SKM-1 (cell line): ENCODE measurements at regions not wholly inside any gene's neighbourhood (a gene's known extent, or its start where the extent isn't known, plus 50 kb on each side); places are given as distances from the start of the nearest gene placed in this dataset.

Experiments used
- DNase-seq: peaks from one replicate; lab custom pipeline; 2025; ENCODE audit not compliant: unreplicated experiment; lab: John Stamatoyannopoulos, UW

DNA sequence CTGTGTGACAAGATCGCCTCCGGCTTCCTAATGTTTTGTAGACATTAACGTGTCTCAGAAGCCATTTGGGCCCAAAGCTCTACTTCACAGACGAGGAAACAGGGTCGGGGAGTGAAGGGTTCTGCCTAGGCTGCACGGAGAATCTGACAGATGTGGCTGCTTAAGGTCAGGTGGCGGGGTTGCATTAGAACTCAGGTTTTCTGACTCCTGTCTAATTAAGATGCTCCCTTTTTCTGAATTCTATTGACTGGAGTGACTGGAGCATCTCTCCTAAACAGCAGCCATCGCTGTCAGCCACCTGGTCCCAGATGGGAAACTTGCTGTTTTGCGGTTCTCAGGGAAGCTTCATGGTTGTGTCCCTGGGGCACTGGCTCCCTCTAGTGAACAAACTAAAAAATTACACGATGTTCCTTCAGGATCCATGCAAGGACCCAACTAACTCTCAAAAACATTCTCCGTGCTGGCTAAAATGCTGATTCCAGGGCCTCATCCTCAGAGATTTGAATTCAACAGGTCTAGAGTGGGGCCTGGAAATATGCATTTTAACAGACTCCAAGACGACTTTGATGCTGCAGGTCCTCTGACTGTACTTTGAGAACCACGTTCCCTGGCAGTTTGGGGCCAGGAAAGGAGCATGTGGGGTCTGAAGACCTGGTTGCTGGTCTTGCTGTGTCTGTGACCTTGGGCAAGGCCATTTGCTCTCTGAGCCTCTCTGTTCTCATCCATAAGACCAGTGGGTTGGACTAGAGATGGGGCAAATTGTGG is 117.4 kb downstream of the IRF8 start:
- peak; percentile 71 for DNase-seq

DNA sequence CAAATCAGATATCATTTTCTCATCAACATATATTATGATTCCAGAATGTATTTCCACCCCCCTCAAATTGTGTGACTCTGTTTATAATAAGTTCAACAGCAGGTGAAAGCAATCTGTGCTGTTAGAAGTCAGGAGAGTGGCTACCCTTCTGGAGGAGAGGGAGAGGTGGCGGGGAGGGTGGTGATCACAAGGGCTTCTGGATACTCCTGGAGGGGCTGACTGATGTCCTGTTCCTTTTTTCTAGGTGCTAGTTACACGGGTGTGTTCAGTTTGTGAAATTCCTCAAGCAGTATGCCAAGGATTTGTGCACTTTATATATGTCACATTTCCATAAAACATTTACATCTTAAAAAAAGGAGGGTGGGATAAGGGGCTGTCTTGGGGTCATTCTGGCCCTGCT is 119.1 kb downstream of the IRF8 start:
- DNase-seq: no peak

DNA sequence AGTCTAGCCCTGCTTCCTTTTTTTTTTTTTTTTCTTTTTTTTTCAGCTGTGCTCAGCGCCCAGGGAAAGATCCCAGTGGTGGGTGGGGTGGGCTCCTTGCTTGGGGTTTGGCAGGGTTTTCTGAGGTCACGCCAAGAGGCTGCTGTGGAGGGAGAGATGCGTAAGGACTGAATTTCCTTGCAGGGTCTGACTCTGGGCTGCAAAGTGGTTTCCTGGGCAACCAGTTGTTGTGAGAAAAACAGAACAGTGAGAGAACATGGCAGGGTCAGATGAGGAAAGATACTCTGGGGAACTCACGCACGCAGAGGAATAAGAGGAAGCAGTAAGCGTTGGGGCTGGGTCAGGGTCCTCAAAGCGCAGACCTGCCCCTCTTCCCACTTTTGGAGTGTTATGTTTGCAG is 119.5 kb downstream of the IRF8 start:
- peak; percentile 58 for DNase-seq

DNA sequence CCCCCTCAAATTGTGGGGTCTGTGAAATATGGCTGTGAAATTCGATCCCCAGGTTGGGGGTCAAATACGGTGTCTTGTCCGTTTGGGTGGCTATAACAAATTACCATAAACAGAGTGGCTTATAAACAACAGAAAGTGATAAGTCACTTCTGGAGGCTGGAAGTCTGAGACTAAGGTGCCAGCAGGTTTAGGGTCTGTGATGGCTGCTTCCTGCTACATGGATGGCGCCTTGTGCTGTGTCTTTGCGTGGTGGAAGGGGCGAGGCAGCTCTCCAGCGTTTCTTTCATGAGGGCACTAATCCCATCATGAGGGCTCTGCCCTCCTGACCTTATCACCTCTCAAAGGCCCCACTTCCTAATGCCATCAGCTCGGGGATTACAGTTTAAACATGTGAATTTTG is 120.0 kb downstream of the IRF8 start:
- DNase-seq: no peak

DNA sequence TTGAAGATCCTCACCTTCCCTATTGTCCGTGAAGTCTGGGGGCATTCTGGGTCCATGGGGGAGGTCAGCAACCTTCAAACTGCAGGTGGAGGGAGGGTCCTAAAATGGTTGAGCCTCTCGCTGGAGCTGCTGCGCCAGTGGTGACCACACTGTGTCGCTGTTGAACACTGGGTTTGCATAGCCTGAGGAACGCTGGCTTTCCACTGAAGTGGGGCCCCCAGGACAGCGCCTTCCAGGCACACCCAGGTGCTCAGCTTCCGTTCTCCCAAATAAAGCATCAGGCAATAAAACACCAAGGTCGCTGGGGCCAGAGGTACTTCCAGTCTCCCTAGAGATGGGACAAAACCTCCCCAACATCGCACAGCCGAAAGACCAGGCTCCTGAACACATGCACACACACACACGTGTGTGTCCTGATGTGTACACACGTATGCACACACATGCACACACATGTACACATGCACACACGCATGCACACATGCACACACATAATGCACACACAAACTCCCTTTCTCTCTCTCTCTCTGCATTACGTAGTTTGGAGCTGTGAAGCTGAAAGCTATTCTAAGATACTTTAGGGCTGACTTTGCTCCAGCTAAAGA is 120.6 kb downstream of the IRF8 start:
- DNase-seq: no peak

DNA sequence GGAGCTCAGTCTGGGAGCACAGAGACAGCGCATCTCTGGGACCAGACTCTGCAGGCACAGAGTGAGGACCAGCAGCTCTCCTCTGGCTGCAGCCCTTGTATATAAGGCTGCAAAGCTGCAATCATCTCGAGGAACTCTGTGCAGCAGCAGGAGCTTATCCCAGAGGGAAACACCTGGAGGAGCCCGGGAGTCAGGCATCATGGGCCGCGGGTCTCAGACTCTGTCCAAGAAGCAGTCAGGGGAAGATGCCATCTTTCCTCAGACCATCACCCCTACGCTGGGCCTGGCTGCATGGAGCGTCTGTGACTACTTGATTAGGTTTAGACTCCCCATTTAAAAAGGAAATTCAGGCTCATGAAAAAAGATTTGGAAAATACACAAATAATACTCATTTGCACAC is 122.0 kb downstream of the IRF8 start:
- DNase-seq: no peak

DNA sequence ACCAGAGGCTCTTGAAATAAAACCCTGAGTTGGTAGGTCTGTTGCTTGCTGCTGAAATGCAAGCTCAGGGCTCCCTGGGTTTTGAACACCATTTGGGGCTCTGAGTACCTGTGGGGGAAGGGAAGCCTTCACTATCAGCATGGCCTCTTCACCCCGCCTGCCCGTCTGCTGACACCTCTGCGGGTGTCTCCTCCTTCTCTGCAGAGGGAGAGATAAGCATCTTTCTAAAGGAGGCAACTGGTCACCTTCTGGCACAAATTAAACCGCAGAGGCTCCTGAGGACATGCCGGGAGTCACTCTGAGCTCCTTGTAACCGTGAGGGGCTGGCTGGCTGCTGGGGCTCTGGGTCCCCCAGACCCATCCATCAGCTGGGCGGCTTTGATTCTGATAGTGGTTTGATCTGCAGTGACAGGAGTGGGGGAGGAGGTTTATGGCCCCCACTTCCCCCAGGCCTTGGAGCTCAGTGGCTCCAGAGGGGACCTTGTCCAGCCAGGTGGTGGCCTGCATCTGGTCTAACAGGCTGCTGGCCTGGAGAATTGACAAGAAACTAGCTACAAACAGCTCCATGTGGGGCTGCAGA is 123.5 kb downstream of the IRF8 start:
- no peak for DNase-seq

DNA sequence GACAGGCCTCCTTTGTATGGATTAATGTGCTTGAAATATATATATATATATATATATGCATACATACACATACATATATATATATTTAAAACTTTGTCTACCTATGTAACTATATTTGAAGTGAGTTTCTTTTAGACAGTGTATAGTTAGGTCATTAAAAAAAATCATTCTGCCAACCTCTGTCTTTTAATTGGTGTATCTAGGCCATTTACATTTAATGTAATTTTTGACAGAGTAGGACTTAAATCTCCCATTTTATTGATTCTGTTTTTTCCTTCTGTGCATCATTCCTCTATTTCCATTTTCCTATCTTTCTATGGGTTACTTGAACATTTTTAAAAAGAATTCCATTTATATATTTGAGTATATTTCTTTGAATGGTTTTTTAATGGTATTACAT is 125.2 kb downstream of the IRF8 start:
- DNase-seq: no peak

DNA sequence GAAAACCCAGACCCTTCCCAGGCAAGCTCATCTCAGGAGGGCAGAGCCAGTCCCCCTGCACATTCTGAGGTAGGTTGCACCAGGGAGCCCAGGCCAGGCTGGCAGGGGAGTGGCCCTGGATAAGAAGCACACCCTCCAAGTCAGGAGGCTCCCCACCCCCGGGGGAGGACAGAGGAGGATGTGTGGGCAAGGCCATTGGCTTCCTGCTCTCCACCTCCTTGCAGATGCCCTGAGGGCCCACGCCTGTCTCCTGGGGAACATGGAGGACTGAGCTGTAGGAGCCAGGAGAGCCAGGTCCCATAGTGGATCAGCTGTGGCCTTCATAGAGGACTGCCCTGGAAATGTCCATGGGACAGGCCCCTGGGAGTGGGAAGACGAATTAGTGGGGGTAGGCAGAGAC is 126.7 kb downstream of the IRF8 start:
- no peak for DNase-seq

DNA sequence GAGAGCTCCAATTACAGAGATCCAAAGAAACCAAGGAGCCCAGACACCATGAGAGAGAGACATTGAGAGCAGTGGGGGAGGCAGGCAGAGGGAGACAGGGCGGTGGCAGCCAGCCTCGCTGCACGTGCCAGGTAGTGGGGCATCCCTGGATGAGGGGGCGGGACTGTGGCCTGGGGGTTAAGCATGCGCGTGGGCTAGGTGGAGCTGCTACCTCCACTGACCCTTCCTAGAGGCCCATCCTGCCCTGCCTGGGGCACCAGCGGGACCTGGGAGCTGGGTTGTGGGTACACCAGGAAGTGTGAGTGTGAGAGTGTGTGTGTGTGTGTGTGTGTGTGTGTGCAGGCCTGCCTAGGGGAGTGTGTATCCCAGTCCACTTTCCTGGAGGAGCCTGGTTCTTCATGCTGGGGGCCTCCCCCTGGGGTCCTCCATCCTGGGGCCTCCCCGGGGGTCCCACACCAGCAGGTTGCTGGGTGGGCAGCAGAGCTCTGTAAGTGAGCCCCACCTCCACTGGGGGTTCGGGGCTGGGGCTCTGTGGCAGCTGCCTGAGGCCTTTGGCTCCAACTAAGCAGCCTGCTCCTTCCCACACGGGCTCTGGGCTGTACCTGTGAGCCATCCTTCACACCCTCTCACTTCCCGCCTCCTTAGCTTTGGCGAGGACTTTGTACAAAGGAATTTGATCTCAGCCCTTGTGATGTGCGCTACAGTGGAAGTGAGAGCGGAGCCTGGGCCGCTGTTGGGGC is 127.4 kb downstream of the IRF8 start:
- DNase-seq: no peak

DNA sequence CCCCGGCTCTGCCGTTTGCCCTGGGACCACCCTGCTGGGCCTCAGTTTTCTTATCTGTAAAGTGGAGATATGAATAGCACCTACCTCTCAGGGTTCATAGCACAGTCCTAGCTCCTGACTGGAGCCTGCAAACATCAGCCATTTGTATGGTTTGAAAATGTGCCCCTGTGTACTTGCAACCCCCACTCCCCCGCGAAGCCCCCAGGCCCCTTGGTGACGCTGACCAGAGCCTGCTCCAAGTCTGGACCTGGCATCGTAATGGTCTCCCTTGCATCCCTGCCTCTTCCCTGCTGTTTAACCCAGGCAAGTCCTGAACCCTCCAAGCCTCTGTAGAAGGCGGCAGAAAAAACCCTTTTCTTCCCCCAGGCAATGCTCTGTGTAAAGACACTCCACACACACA is 128.0 kb downstream of the IRF8 start:
- no peak for DNase-seq

DNA sequence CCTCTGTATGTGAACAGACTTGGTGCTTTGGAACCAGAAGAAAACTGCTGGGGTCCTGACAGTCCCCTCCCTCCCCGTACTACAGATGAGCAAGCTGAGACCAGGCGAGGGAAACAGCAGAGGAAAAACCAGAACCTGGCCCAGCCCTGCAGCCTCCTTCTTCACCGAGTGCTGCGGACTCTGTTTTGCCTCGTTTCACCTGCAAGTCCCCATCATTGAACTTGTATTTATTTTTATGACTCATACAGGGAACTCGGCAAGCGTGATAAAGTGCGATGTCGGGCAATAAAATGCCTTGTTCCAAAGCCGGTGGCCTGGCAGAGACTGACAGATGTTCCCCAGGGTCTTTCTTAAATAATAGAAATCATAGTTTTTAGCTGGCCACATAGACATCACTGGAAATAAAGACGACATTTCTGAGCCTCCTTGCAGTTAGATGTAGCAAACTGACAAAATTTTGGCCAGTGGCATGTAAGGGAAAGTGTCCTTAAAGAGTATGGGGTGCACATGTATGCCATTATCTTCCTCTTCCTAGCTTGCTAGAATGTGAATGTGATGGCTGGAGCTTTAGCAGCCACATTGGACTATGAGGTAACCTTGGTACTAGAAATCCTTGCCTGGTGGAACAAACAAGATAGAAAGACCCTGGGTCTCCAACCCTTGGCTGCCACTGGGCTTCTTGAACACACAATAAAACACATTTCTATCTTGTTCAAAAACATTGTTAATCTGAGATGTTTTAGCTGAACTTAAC is 128.6 kb downstream of the IRF8 start:
- no peak for DNase-seq

DNA sequence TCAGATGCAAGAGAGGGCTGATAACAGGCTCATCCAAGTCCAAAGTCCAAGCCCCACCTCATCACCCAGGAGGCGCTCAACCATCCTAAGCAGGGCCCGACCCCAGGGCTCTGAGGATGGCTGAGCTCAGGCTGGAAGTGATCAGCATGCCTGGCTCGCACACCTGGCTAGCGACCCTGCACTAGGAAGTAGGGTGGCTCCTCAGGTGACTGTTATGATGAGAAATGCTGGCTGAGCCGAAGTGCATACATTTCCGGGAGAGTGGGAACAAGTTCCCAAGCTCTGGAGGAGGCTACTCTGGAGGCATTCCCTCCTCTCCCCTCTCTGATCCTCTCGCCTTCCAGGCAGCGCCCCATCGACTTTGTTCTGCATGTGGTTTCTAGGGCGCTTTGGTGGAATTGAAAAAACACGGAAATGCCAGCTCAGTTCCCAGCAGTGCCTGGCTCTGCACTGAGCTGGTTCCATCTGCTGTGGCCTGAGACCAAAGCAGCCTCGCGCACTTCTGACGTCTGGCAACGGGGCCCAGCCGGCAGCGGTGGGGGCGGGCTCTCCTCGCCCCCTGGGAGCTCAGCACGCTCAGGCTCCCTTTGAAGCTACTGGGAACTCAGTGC is 130.3 kb downstream of the IRF8 start:
- DNase-seq: no peak

DNA sequence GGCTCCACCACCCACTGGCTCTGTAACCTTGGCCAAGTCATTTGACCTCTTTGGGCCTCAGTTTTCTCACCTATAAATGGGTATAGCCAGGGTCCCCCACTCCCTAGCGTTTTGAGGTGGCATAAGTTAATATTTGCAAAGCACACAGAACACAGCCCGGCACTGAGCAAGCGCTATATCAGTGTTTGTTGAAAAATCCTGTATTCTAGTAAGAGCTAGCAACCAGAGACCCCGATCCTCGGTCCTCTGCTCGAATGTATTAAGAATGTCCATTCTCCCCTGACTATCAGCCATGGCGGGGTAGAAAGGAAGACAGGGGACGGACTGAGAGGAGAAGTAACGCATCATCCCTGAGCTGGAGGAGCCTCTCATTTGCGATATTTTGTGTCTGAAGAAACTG is 131.2 kb downstream of the IRF8 start:
- DNase-seq: no peak

DNA sequence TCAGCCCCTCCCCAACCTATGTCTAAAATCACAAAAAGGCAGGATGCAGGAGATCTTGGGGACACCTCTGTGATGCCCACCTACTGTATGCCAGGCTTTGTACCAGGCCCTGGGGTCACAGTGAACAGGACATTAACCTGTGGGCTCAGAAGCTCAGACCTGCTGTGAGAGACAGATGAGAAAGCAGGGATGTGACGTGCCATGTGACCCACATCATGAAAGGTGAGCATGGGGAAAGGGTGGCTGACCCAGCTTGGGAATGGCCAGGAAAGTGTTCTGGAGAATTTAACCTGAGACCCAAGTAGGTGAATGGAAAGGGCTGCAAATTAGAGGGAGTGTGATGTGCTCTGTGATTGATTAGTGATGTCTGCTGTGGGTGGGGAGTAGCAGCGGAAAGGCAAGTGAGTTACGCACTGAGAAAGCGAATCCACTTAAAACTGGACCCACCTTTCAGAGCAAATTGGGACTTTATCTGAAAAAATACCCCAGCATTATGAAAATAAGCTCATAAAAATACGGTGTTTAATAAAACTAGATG is 132.2 kb downstream of the IRF8 start:
- DNase-seq: no peak

DNA sequence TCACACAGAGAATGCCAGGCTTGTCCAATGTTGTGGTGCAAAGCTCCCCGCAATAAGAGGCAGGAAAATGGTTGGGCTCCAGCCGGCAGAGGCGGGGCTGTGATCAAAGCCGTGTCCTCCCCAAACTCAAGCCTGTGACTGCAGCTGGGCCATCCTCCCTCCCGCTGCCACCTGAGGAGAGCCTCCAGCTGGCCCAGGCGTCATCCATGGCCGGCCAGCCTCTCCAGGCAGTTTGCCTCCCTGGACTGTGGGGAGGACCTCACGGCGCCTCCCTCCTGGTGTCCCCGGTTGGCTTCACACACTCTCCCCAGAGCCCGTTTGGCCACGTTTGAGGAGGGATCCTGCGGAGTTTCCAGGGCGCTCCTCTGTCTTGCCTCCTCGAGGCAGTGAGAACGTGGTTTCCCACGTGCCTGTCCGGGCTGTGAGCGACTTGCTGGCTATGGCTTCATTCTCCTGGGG is 134.1 kb downstream of the IRF8 start:
- DNase-seq: no peak

DNA sequence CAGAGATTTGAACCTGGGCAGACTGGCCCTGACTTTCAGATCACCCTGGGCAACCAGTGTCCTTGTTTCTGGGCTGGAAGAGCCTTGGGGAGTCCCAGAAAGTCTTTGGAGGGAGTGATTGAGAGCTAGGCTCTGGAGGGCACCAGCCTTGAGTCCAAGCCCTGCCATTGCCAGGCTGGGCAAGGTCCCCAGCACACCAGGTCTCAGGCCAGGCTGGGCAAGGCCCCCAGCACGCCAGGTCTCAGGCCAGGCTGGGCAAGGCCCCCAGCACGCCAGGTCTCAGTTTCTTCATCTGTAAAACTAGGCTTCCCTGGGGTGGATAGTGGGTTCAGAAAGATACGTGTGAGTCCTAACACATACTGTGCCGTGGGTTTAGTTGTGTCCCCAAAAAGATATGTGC is 135.0 kb downstream of the IRF8 start:
- DNase-seq: no peak

DNA sequence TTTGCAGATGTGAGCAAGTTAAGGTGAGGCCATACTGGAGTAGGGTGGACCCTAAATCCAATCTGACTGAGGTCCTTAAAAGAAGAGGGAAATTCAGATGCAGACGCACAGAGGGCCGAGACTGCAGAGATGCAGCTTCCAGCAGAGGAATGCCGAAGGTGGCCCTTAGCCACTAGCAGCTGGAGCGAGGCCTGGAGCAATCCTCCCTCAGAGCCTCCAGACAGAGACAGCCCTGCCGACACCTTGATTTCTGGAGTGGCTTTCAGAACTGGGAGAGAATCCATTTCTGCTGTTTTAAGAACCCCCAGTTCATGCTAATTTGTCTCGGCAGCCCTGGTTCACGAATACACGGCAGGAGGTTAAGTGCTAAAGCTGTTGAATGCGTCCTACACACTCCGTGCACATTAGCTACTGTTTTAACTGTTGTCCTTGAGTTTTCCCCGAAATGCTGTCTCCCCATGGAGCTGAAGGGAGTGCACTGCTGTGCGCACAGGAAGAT is 135.5 kb downstream of the IRF8 start:
- no peak for DNase-seq

DNA sequence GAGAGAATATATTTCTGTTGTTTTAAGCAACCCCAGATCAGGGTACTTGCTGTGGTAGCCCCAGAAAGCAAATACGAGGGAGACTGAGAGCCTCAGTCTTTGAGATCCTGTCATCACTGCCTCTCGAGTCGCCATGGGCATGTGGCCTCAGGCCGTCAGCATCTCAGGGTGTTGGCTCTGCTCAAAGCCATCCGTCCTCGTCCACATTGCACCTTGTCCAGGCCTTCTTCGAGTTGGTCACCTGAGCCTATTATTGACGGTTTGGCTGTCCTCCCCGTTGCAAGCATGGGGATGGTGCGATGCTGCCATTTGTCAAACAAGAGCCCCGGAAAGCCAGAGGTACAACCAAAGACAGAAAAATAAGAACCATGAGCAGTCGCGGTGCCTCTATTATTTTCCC is 136.9 kb downstream of the IRF8 start:
- DNase-seq: no peak
